Right cardiac atrium (tissue), 5 donors: ENCODE measurements at regions not wholly inside any gene's neighbourhood (a gene's known extent, or its start where the extent isn't known, plus 50 kb on each side); places are given as distances from the start of the nearest gene placed in this dataset.
A peak's percentile ranks its signal among the peaks of the same experiment; 100 is the strongest.

Experiments
- ATAC-seq, 2 donors: fragments of 200-7000 bp; cut with Tn5 transposase; one replicate each; pipeline versions ENCODE4 v1.8.0 to v1.9.1; 2020; ENCODE audit warnings: moderate library complexity in 2 of 2, mild to moderate bottlenecking in 1 of 2
- DNase-seq, 3 donors: peaks; one replicate each; pipeline ENCODE4 v3.0.0-alpha.2; 2020
- H3K27ac ChIP-seq: one replicate; pipeline ENCODE4 v1.5.1; 2013; ENCODE audit warnings: mild to moderate bottlenecking, low read length, control low read depth, moderate library complexity
- H3K27me3 ChIP-seq: one replicate; pipeline ENCODE4 v1.6.1; 2013; ENCODE audit not compliant: control insufficient read depth, insufficient read depth
- H3K4me1 ChIP-seq: one replicate; pipeline ENCODE4 v1.6.1; 2013; ENCODE audit warnings: low read length; ENCODE audit not compliant: control insufficient read depth, insufficient read depth
- H3K4me3 ChIP-seq: one replicate; pipeline ENCODE4 v1.5.1; 2013; ENCODE audit warnings: low read length, control low read depth
- H3K9me3 ChIP-seq: one replicate; pipeline ENCODE4 v1.6.1; 2013; ENCODE audit warnings: low read length; ENCODE audit not compliant: control insufficient read depth
- WGBS: extraction: QIAGEN DNeasy Blood & Tissue Kit; methylation state at CpG from one replicate; pipeline ENCODE4 v1.1.7; 2013; 5-methylcytosine and 5-hydroxymethylcytosine counted together
- intact Hi-C, 4 donors: fragments of 100-400 bp; cut with DNase I; formaldehyde crosslinking; loops; one replicate each; pipeline versions ENCODE4 v1.11.0 to v1.14.0; 2022 to 2023
- donor health status: healthy with polysubstance abuse.
- donor health status: DM: no; HTN: yes; CAD: no.
- donor health status: DM: no; HTN: no; CAD: no.
- donor health status: DM: no; HTN: yes; CAD: no; lungs with severe emphysema.
- donor health status: DM: yes; HTN: yes; CAD: no.

GRCh38 chr1:204736836-204737235, 51.3 kb upstream of the LRRN2 start:
- no peak for DNase-seq

GRCh38 chr1:204738506-204738905, 53.0 kb upstream of the LRRN2 start:
- DNase-seq, result no peak
- no peak overlapping the region for H3K4me3 ChIP-seq
- ATAC-seq, result no peak
- no peaks in the 10 kb centered on the region for H3K9me3 ChIP-seq
- 87% methylated on average over 1 of the region's 1 CpG for WGBS
- intact Hi-C loops, result loop anchor here in 1 of 4 donors (10.0 kb wide), 1 partner anchor 54 kb away; the partner anchor contains the start of gene LRRN2
- H3K27ac ChIP-seq, result no peak overlapping the region
- H3K27me3 ChIP-seq, result no peaks in the 10 kb centered on the region
- H3K4me1 ChIP-seq, result no peaks in the 10 kb centered on the region

More at GRCh38 chr1:204736836-204737235, 51.3 kb upstream of the LRRN2 start:
- 74% methylated on average over 3 of the region's 3 CpGs for WGBS
- no peak for ATAC-seq
- intact Hi-C loops, result loop anchor here in 1 of 4 donors (10.0 kb wide), 1 partner anchor 52 kb away; the partner anchor contains the start of gene LRRN2
- Histone ChIP-seq H3K4me1 (no peaks in the 10 kb centered on the region), H3K27ac (no peak overlapping the region), H3K9me3 (no peaks in the 10 kb centered on the region), H3K4me3 (no peak overlapping the region), H3K27me3 (no peaks in the 10 kb centered on the region)

GRCh38 chr1:204740354-204740753, 54.8 kb upstream of the LRRN2 start:
- DNase-seq (no peak), ATAC-seq (no peak)
- intact Hi-C loops, result no loop called here
- H3K27ac ChIP-seq, result no peak overlapping the region
- no peak overlapping the region for H3K4me3 ChIP-seq
- no peaks in the 10 kb centered on the region for H3K9me3 ChIP-seq
- no peaks in the 10 kb centered on the region for H3K4me1 ChIP-seq
- no peaks in the 10 kb centered on the region for H3K27me3 ChIP-seq

GRCh38 chr1:204741440-204741839, 55.9 kb upstream of the LRRN2 start:
- Histone ChIP-seq H3K9me3 (no peaks in the 10 kb centered on the region), H3K4me1 (no peaks in the 10 kb centered on the region), H3K27me3 (no peaks in the 10 kb centered on the region), H3K4me3 (no peak overlapping the region), H3K27ac (no peak overlapping the region)
- ATAC-seq (no peak), DNase-seq (no peak)
- intact Hi-C loops, result no loop called here
- WGBS, result 80% methylated on average over 1 of the region's 1 CpG

- 80% methylated on average over 8 of the region's 8 CpGs for WGBS
- ATAC-seq (no peak), DNase-seq (no peak)
- no peak overlapping the region for H3K27ac ChIP-seq
- H3K9me3 ChIP-seq, result no peaks in the 10 kb centered on the region
- H3K4me1 ChIP-seq, result no peaks in the 10 kb centered on the region
- no peak overlapping the region for H3K4me3 ChIP-seq
- intact Hi-C loops, result no loop called here
- H3K27me3 ChIP-seq, result no peaks in the 10 kb centered on the region
Observed at GRCh38 chr1:204742676-204743251, 57.2 kb upstream of the LRRN2 start.

GRCh38 chr1:204744107-204744779, 58.7 kb upstream of the LRRN2 start:
- intact Hi-C loops, result no loop called here
- DNase-seq, result no peak
- no peak for ATAC-seq
- WGBS, result 75% methylated on average over 7 of the region's 7 CpGs
- no peak overlapping the region for H3K27ac ChIP-seq
- no peaks in the 10 kb centered on the region for H3K27me3 ChIP-seq
- H3K9me3 ChIP-seq, result no peaks in the 10 kb centered on the region
- no peak overlapping the region for H3K4me3 ChIP-seq
- H3K4me1 ChIP-seq, result no peaks in the 10 kb centered on the region

- intact Hi-C loops, result no loop called here
- DNase-seq (peak in 2 of 3 donors; percentile 28 to 64), ATAC-seq (peak in 1 of 2 donors; percentile 65)
- no peaks in the 10 kb centered on the region for H3K4me1 ChIP-seq
- no peak overlapping the region for H3K27ac ChIP-seq
- no peaks in the 10 kb centered on the region for H3K9me3 ChIP-seq
- no peaks in the 10 kb centered on the region for H3K27me3 ChIP-seq
- H3K4me3 ChIP-seq, result no peak overlapping the region
Observed at GRCh38 chr1:204746838-204747442, 61.4 kb upstream of the LRRN2 start.

GRCh38 chr1:204751480-204751879, 65.9 kb upstream of the LRRN2 start:
- intact Hi-C loops, result no loop called here

GRCh38 chr1:204751883-204752687, 66.5 kb upstream of the LRRN2 start:
- peak in 1 of 2 donors; percentile 34 for ATAC-seq

More at GRCh38 chr1:204751480-204751879, 65.9 kb upstream of the LRRN2 start:
- ATAC-seq (no peak), DNase-seq (no peak)
- Histone ChIP-seq H3K9me3 (no peaks in the 10 kb centered on the region), H3K4me3 (no peak overlapping the region), H3K4me1 (no peaks in the 10 kb centered on the region), H3K27ac (no peak overlapping the region), H3K27me3 (no peaks in the 10 kb centered on the region)
- WGBS, result 43% methylated on average over 6 of the region's 6 CpGs

GRCh38 chr1:204752688-204753040, 67.1 kb upstream of the LRRN2 start:
- DNase-seq (no peak), ATAC-seq (no peak)
- no peaks in the 10 kb centered on the region for H3K27me3 ChIP-seq
- intact Hi-C loops, result no loop called here
- no peaks in the 10 kb centered on the region for H3K4me1 ChIP-seq
- 85% methylated on average over 6 of the region's 6 CpGs for WGBS
- H3K4me3 ChIP-seq, result no peak overlapping the region
- no peaks in the 10 kb centered on the region for H3K9me3 ChIP-seq
- H3K27ac ChIP-seq, result no peak overlapping the region

More at GRCh38 chr1:204751883-204752687, 66.5 kb upstream of the LRRN2 start:
- DNase-seq, result peak in 2 of 3 donors; percentile 45 to 59
- H3K4me1 ChIP-seq, result no peaks in the 10 kb centered on the region
- intact Hi-C loops, result no loop called here
- WGBS, result 85% methylated on average over 24 of the region's 24 CpGs
- H3K27me3 ChIP-seq, result no peaks in the 10 kb centered on the region
- H3K4me3 ChIP-seq, result no peak overlapping the region
- no peaks in the 10 kb centered on the region for H3K9me3 ChIP-seq
- no peak overlapping the region for H3K27ac ChIP-seq

- Histone ChIP-seq H3K4me3 (no peak overlapping the region), H3K27ac (no peak overlapping the region), H3K4me1 (no peaks in the 10 kb centered on the region), H3K9me3 (no peaks in the 10 kb centered on the region), H3K27me3 (no peaks in the 10 kb centered on the region)
- no peak for DNase-seq
- WGBS, result 89% methylated on average over 6 of the region's 6 CpGs
- no peak for ATAC-seq
- intact Hi-C loops, result no loop called here
Observed at GRCh38 chr1:204754821-204755220, 69.3 kb upstream of the LRRN2 start.
